ENCODE measurements at regions not wholly inside any gene's neighbourhood (a gene's known extent, or its start where the extent isn't known, plus 50 kb on each side); places are given as distances from the start of the nearest gene placed in this dataset.

DNA sequence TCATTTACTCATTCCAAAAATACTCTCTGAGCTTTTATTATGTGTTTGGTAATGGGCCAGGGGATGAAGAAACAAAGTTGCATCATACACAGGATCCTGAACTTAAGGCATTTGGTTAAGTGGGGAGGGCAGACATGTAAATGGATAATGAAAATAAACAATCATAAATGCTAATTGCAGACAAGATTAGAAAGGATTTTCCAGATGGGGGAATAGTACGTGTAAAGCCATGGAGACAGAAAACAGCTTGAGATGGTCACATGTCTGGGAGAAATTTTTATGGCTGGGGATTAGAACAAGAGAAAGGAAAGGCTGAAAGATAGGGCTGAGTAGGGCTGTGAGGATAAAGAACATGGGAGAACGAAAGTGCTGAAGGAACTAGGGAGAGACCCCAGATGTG is 534.3 kb upstream of the LARGE1 start:
- TF ChIP-seq POLR2A (IDR thresholded peaks at IDR 0.05) (no peak), EP300 (IDR thresholded peaks at IDR 0.05) (no peak)
- TF ChIP-seq, protein P1, sequence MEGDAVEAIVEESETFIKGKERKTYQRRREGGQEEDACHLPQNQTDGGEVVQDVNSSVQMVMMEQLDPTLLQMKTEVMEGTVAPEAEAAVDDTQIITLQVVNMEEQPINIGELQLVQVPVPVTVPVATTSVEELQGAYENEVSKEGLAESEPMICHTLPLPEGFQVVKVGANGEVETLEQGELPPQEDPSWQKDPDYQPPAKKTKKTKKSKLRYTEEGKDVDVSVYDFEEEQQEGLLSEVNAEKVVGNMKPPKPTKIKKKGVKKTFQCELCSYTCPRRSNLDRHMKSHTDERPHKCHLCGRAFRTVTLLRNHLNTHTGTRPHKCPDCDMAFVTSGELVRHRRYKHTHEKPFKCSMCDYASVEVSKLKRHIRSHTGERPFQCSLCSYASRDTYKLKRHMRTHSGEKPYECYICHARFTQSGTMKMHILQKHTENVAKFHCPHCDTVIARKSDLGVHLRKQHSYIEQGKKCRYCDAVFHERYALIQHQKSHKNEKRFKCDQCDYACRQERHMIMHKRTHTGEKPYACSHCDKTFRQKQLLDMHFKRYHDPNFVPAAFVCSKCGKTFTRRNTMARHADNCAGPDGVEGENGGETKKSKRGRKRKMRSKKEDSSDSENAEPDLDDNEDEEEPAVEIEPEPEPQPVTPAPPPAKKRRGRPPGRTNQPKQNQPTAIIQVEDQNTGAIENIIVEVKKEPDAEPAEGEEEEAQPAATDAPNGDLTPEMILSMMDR (IDR thresholded peaks at IDR 0.05) = no peak

All from ovary (tissue), 3 donors.